B cell (primary cell): ENCODE measurements at regions not wholly inside any gene's neighbourhood (a gene's known extent, or its start where the extent isn't known, plus 50 kb on each side); places are given as distances from the start of the nearest gene placed in this dataset.

Experiments used
- EZH2 ChIP-seq: IDR thresholded peaks from 2 replicates; pipeline ENCODE4 v1.6.1; 2012; ENCODE audit warnings: borderline replicate concordance, low read depth, mild to moderate bottlenecking, moderate library complexity, low read length; ENCODE audit not compliant: insufficient read depth, poor library complexity, severe bottlenecking
- TF ChIP-seq, protein P1 (sequence below): fragments of 200-600 bp; IDR thresholded peaks from one replicate; pipeline ENCODE4 v1.8.0; 2022; ENCODE audit warnings: antibody characterized with exemption, mild to moderate bottlenecking

DNA sequence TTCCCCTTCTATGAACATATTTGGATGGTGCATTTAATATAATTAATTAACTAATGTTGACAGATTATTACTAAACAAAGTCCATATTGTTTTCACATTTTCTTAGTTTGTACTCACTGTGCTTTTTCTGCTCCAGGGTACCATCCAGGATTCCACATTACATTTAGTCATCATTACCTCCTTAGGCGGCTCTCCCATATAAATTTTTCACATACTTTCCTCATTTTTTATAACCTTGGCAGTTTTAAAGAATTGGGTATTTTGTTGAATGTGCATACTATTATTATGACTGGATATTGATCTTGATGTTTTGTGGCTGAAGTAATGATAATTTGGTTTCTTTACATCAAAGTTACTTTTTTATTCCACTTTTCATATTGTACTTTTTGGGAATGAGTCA lies 755.6 kb upstream of the ANO3 start:
- TF ChIP-seq, protein P1, sequence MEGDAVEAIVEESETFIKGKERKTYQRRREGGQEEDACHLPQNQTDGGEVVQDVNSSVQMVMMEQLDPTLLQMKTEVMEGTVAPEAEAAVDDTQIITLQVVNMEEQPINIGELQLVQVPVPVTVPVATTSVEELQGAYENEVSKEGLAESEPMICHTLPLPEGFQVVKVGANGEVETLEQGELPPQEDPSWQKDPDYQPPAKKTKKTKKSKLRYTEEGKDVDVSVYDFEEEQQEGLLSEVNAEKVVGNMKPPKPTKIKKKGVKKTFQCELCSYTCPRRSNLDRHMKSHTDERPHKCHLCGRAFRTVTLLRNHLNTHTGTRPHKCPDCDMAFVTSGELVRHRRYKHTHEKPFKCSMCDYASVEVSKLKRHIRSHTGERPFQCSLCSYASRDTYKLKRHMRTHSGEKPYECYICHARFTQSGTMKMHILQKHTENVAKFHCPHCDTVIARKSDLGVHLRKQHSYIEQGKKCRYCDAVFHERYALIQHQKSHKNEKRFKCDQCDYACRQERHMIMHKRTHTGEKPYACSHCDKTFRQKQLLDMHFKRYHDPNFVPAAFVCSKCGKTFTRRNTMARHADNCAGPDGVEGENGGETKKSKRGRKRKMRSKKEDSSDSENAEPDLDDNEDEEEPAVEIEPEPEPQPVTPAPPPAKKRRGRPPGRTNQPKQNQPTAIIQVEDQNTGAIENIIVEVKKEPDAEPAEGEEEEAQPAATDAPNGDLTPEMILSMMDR: no peak
- no peak for TF ChIP-seq EZH2
